ENCODE measurements at regions not wholly inside any gene's neighbourhood (a gene's known extent, or its start where the extent isn't known, plus 50 kb on each side); places are given as distances from the start of the nearest gene placed in this dataset.

DNA sequence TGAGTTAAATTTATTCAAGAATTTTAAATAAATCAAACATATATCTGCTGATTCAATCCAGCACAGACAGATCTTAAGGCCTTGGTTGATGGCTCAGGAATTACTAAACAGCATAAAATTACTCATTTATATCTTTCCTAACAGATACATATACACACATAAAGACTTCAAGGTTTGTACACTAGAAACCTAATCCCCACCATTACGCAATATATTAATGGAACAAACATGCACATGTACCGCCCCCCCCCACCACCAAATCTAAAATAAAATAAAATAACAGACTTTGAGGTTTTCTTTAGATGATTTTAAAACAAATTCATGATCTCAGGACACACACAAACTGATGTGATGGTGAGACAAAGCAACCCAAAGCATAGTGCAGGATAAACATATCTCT is 333.9 kb upstream of the DDX53 start:
- DNase-seq (ENCODE audit: insufficient read length, low spot score) (no peak), FAIRE-seq (no peak)
- TF ChIP-seq POLR2A (IDR thresholded peaks at IDR 0.05; ENCODE audit: low read depth, low read length) (no peak), POLR2AphosphoS5 (IDR thresholded peaks at IDR 0.05; ENCODE audit: low read depth, low read length) (no peak), SPI1 (IDR thresholded peaks at IDR 0.05; ENCODE audit: low read depth, low read length) (no peak), TAF1 (IDR thresholded peaks at IDR 0.05; ENCODE audit: low read depth, low read length) (no peak), POU2F2 (IDR thresholded peaks at IDR 0.05; ENCODE audit: low read depth, low read length) (no peak), PAX5 (IDR thresholded peaks at IDR 0.05; ENCODE audit: insufficient read depth, low read length, severe bottlenecking) (no peak)

GRCh38 chrX:22666441-22666840 is 333.3 kb upstream of the DDX53 start:
- DNase-seq (ENCODE audit: insufficient read length, low spot score) (no peak), FAIRE-seq (no peak)
- TF ChIP-seq POLR2A (IDR thresholded peaks at IDR 0.05; ENCODE audit: low read depth, low read length) (no peak), POU2F2 (IDR thresholded peaks at IDR 0.05; ENCODE audit: low read depth, low read length) (no peak), TAF1 (IDR thresholded peaks at IDR 0.05; ENCODE audit: low read depth, low read length) (no peak), SPI1 (IDR thresholded peaks at IDR 0.05; ENCODE audit: low read depth, low read length) (no peak), PAX5 (IDR thresholded peaks at IDR 0.05; ENCODE audit: insufficient read depth, low read length, severe bottlenecking) (no peak), POLR2AphosphoS5 (IDR thresholded peaks at IDR 0.05; ENCODE audit: low read depth, low read length) (no peak)

DNA sequence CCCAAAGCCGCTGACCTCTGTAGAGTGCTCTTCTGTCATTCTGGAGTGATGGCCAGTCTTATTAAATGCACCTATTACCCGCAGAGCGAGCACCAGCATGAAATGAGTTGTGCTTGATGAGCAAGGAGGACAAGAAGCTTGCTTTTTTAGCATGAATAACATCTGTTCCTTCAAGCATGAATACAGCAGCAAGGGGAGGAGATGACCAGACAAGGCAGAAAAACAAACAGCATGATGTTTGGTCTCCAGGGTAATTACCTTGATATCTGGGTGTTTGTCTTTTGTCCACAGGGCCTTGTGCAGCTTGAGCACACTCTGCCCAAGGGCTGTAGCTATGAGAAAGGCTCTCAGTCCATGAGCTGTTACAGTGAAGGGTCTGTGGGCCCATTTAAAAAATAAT is 324.8 kb upstream of the DDX53 start:
- DNase-seq (ENCODE audit: insufficient read length, low spot score) (no peak), FAIRE-seq (no peak)
- no peak for TF ChIP-seq POLR2AphosphoS5 (IDR thresholded peaks at IDR 0.05; ENCODE audit: low read depth, low read length)
- TF ChIP-seq SPI1 (IDR thresholded peaks at IDR 0.05; ENCODE audit: low read depth, low read length): no peak
- no peak for TF ChIP-seq TAF1 (IDR thresholded peaks at IDR 0.05; ENCODE audit: low read depth, low read length)
- no peak for TF ChIP-seq POLR2A (IDR thresholded peaks at IDR 0.05; ENCODE audit: low read depth, low read length)
- no peak for TF ChIP-seq PAX5 (IDR thresholded peaks at IDR 0.05; ENCODE audit: insufficient read depth, low read length, severe bottlenecking)
- no peak for TF ChIP-seq POU2F2 (IDR thresholded peaks at IDR 0.05; ENCODE audit: low read depth, low read length)

- no peak for FAIRE-seq
- DNase-seq (ENCODE audit: insufficient read length, low spot score): no peak
- no peak for TF ChIP-seq PAX5 (IDR thresholded peaks at IDR 0.05; ENCODE audit: insufficient read depth, low read length, severe bottlenecking)
- TF ChIP-seq POLR2A (IDR thresholded peaks at IDR 0.05; ENCODE audit: low read depth, low read length): no peak
- TF ChIP-seq SPI1 (IDR thresholded peaks at IDR 0.05; ENCODE audit: low read depth, low read length): no peak
- TF ChIP-seq POLR2AphosphoS5 (IDR thresholded peaks at IDR 0.05; ENCODE audit: low read depth, low read length): no peak
- TF ChIP-seq TAF1 (IDR thresholded peaks at IDR 0.05; ENCODE audit: low read depth, low read length): no peak
These were observed 313.6 kb upstream of the DDX53 start for GRCh38 chrX:22686138-22686541.

DNA sequence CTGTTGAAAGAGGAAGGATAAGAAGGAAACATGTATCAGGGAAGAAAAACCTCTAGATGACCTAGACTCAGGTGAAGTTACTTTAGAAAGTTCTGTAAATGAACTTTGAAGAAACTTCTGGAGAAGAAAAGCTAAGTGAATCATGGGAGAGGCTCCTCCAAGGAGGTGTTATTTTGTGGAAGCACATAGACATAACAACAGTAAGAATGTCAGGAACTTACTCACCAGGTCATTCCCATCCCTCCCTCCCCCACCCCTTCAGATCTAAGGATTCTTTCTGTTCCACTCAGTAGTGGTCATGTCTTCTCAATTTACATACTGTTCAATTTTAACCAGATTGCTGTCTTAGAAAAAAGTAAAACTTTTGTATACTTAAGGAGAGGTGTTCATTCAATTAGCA is 310.5 kb upstream of the DDX53 start:
- DNase-seq (ENCODE audit: insufficient read length, low spot score): no peak
- FAIRE-seq: no peak
- TF ChIP-seq TAF1 (IDR thresholded peaks at IDR 0.05; ENCODE audit: low read depth, low read length) (no peak), POU2F2 (IDR thresholded peaks at IDR 0.05; ENCODE audit: low read depth, low read length) (no peak), POLR2AphosphoS5 (IDR thresholded peaks at IDR 0.05; ENCODE audit: low read depth, low read length) (no peak), SPI1 (IDR thresholded peaks at IDR 0.05; ENCODE audit: low read depth, low read length) (no peak), POLR2A (IDR thresholded peaks at IDR 0.05; ENCODE audit: low read depth, low read length) (no peak), PAX5 (IDR thresholded peaks at IDR 0.05; ENCODE audit: insufficient read depth, low read length, severe bottlenecking) (no peak)

GRCh38 chrX:22690116-22690515 is 309.6 kb upstream of the DDX53 start:
- DNase-seq (ENCODE audit: insufficient read length, low spot score): no peak
- no peak for FAIRE-seq
- no peak for TF ChIP-seq TAF1 (IDR thresholded peaks at IDR 0.05; ENCODE audit: low read depth, low read length)
- no peak for TF ChIP-seq PAX5 (IDR thresholded peaks at IDR 0.05; ENCODE audit: insufficient read depth, low read length, severe bottlenecking)
- no peak for TF ChIP-seq SPI1 (IDR thresholded peaks at IDR 0.05; ENCODE audit: low read depth, low read length)
- no peak for TF ChIP-seq POU2F2 (IDR thresholded peaks at IDR 0.05; ENCODE audit: low read depth, low read length)
- TF ChIP-seq POLR2A (IDR thresholded peaks at IDR 0.05; ENCODE audit: low read depth, low read length): no peak
- no peak for TF ChIP-seq POLR2AphosphoS5 (IDR thresholded peaks at IDR 0.05; ENCODE audit: low read depth, low read length)

DNA sequence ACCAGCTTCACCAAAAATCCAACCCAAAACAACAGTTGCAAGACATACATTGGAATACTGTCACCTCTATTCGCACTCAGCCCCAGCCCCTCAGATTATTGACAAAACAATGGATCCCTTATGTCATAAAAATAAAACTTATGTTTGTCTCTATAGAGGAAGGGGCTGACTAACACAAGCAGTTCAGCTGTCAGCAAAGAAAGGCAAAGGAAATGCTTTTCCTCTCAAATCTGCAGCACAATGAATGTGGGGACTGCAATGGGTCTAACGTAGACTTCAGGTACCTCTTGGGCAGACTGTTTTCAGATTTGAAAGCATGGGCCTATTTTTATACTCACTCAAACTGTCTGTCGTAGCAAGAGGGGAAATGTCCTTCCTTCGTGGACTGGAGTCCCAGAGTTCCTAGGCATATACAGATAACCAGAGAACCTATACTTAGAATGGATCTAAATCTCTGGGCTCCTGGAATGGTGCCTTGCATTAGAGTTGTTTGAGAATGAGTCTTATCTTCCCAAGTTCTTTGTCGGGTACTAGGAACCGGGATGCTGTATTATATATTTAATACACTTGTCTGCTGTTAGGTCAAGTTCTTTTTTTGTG is 307.7 kb upstream of the DDX53 start:
- FAIRE-seq: no peak
- DNase-seq (ENCODE audit: insufficient read length, low spot score): no peak
- TF ChIP-seq POLR2A (IDR thresholded peaks at IDR 0.05; ENCODE audit: low read depth, low read length): no peak

GRCh38 chrX:22698151-22698550 is 301.6 kb upstream of the DDX53 start:
- FAIRE-seq (no peak), DNase-seq (ENCODE audit: insufficient read length, low spot score) (no peak)
- TF ChIP-seq TAF1 (IDR thresholded peaks at IDR 0.05; ENCODE audit: low read depth, low read length) (no peak), POLR2AphosphoS5 (IDR thresholded peaks at IDR 0.05; ENCODE audit: low read depth, low read length) (no peak), PAX5 (IDR thresholded peaks at IDR 0.05; ENCODE audit: insufficient read depth, low read length, severe bottlenecking) (no peak), SPI1 (IDR thresholded peaks at IDR 0.05; ENCODE audit: low read depth, low read length) (no peak), POLR2A (IDR thresholded peaks at IDR 0.05; ENCODE audit: low read depth, low read length) (no peak), POU2F2 (IDR thresholded peaks at IDR 0.05; ENCODE audit: low read depth, low read length) (no peak)

GRCh38 chrX:22699581-22700091 is 300.1 kb upstream of the DDX53 start:
- FAIRE-seq (no peak), DNase-seq (ENCODE audit: insufficient read length, low spot score) (no peak)
- TF ChIP-seq POU2F2 (IDR thresholded peaks at IDR 0.05; ENCODE audit: low read depth, low read length) (no peak), PAX5 (IDR thresholded peaks at IDR 0.05; ENCODE audit: insufficient read depth, low read length, severe bottlenecking) (no peak), TAF1 (IDR thresholded peaks at IDR 0.05; ENCODE audit: low read depth, low read length) (no peak), SPI1 (IDR thresholded peaks at IDR 0.05; ENCODE audit: low read depth, low read length) (no peak), POLR2AphosphoS5 (IDR thresholded peaks at IDR 0.05; ENCODE audit: low read depth, low read length) (no peak), POLR2A (IDR thresholded peaks at IDR 0.05; ENCODE audit: low read depth, low read length) (no peak)

GRCh38 chrX:22712942-22713341 is 286.8 kb upstream of the DDX53 start:
- no peak for TF ChIP-seq POLR2AphosphoS5 (IDR thresholded peaks at IDR 0.05; ENCODE audit: low read depth, low read length)
- TF ChIP-seq POU2F2 (IDR thresholded peaks at IDR 0.05; ENCODE audit: low read depth, low read length): no peak
- TF ChIP-seq PAX5 (IDR thresholded peaks at IDR 0.05; ENCODE audit: insufficient read depth, low read length, severe bottlenecking): no peak
- no peak for TF ChIP-seq POLR2A (IDR thresholded peaks at IDR 0.05; ENCODE audit: low read depth, low read length)
- TF ChIP-seq SPI1 (IDR thresholded peaks at IDR 0.05; ENCODE audit: low read depth, low read length): no peak
- no peak for TF ChIP-seq TAF1 (IDR thresholded peaks at IDR 0.05; ENCODE audit: low read depth, low read length)
- FAIRE-seq: no peak
- no peak for DNase-seq (ENCODE audit: insufficient read length, low spot score)

Data from GM12891 (cell line).